Fibroblast of lung (primary cell): ENCODE measurements at regions not wholly inside any gene's neighbourhood (a gene's known extent, or its start where the extent isn't known, plus 50 kb on each side); places are given as distances from the start of the nearest gene placed in this dataset.

ENCODE experiments used
- DNase-seq, 2 donors: peaks; one replicate each; pipeline versions ENCODE4 v3.0.0 to v3.0.0-alpha.2; 2010; ENCODE audit warnings: low read depth in 2 of 2
- H2AFZ ChIP-seq: 2 replicates; pipeline ENCODE4 v1.5.1; 2012; ENCODE audit warnings: low read length, control low read depth, inconsistent platforms
- H3K27ac ChIP-seq: 2 replicates; pipeline ENCODE4 v1.5.1; 2011; ENCODE audit warnings: low read length, control low read depth; ENCODE audit not compliant: insufficient read depth
- H3K27me3 ChIP-seq: 2 replicates; pipeline ENCODE4 v1.5.1; 2011; ENCODE audit warnings: mild to moderate bottlenecking, low read length; ENCODE audit not compliant: control insufficient read depth, insufficient read depth
- H3K36me3 ChIP-seq: 2 replicates; pipeline ENCODE4 v1.5.1; 2011; ENCODE audit warnings: low read length; ENCODE audit not compliant: control insufficient read depth, insufficient read depth
- H3K4me1 ChIP-seq: 2 replicates; pipeline ENCODE4 v1.5.1; 2011; ENCODE audit warnings: low read length; ENCODE audit not compliant: control insufficient read depth, insufficient read depth; ENCODE audit errors: extremely low read depth
- H3K4me2 ChIP-seq: 2 replicates; pipeline ENCODE4 v1.5.1; 2011; ENCODE audit warnings: low read length, control low read depth; ENCODE audit not compliant: insufficient read depth; ENCODE audit errors: extremely low read depth
- H3K4me3 ChIP-seq, 4 experiments: fragments of 200-600 bp in 1 of 4; sonication (generic) in 1 of 4; replicated peaks in 1 of 4; 2 replicates each; pipeline ENCODE4 v1.5.1; 2011 to 2016; ENCODE audit warnings: low read length in 4 of 4, low read depth in 3 of 4, mild to moderate bottlenecking in 3 of 4, control low read depth in 2 of 4, inconsistent platforms in 1 of 4, mixed read lengths in 1 of 4; ENCODE audit not compliant: insufficient read depth in 1 of 4; ENCODE audit errors: control extremely low read depth in 1 of 4
- H3K79me2 ChIP-seq: 2 replicates; pipeline ENCODE4 v1.5.1; 2012; ENCODE audit warnings: mild to moderate bottlenecking, low read length, inconsistent platforms; ENCODE audit not compliant: control insufficient read depth, insufficient read depth
- H3K9ac ChIP-seq: 2 replicates; pipeline ENCODE4 v1.5.1; 2011; ENCODE audit warnings: mild to moderate bottlenecking, low read length, control low read depth; ENCODE audit not compliant: insufficient read depth
- H3K9me3 ChIP-seq: 2 replicates; pipeline ENCODE4 v1.5.1; 2012; ENCODE audit warnings: low read depth, low read length; ENCODE audit not compliant: control insufficient read depth, insufficient read depth
- H4K20me1 ChIP-seq: 2 replicates; pipeline ENCODE4 v1.5.1; 2011; ENCODE audit warnings: low read length; ENCODE audit not compliant: control insufficient read depth, insufficient read depth; ENCODE audit errors: extremely low read depth
- EZH2 ChIP-seq: IDR thresholded peaks from 2 replicates; pipeline ENCODE4 v1.5.1; 2012; ENCODE audit warnings: low read length, control low read depth, mild to moderate bottlenecking; ENCODE audit errors: missing control alignments
- TF ChIP-seq, protein P1 (sequence below), 2 donors: IDR thresholded peaks in 1 of 2; conservative IDR thresholded peaks in 1 of 2; 1 replicate in 1 of 2; 2 replicates in 1 of 2; pipeline ENCODE4 v1.5.1; 2011 to 2012; ENCODE audit warnings: low read length in 2 of 2, control low read depth in 1 of 2, inconsistent platforms in 1 of 2, low read depth in 1 of 2, mild to moderate bottlenecking in 1 of 2

DNA sequence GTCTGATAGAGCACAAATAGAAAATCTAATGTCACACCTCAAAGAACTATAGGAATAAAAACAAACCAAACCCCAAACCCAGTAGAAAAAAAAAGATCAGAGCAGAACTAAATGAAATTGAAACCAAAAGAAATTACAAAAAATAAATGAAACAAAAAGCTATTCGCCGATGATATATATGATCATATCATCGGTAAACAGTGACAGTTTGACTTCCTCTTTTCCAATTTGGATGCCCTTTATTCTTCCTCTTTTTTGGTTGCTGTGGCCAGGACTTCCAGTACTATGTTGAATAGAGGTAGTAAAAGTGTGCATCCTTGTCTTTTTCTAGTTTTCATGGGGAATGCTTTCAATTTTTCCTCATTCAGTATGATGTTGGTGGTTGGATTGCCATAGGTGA is 215.3 kb upstream of the AR start:
- H3K79me2 ChIP-seq, result no peaks in the 10 kb centered on the region
- no peak overlapping the region for H3K9ac ChIP-seq
- no peak overlapping the region for H3K4me2 ChIP-seq
- H4K20me1 ChIP-seq, result no peaks in the 10 kb centered on the region
- no peaks in the 10 kb centered on the region for H3K27me3 ChIP-seq
- no peak for DNase-seq
- no peaks in the 10 kb centered on the region for H3K4me1 ChIP-seq
- no peaks in the 10 kb centered on the region for H3K9me3 ChIP-seq
- no peak overlapping the region for H2AFZ ChIP-seq
- H3K4me3 ChIP-seq, result no peak overlapping the region
- H3K27ac ChIP-seq, result no peak overlapping the region
- TF ChIP-seq, protein P1, sequence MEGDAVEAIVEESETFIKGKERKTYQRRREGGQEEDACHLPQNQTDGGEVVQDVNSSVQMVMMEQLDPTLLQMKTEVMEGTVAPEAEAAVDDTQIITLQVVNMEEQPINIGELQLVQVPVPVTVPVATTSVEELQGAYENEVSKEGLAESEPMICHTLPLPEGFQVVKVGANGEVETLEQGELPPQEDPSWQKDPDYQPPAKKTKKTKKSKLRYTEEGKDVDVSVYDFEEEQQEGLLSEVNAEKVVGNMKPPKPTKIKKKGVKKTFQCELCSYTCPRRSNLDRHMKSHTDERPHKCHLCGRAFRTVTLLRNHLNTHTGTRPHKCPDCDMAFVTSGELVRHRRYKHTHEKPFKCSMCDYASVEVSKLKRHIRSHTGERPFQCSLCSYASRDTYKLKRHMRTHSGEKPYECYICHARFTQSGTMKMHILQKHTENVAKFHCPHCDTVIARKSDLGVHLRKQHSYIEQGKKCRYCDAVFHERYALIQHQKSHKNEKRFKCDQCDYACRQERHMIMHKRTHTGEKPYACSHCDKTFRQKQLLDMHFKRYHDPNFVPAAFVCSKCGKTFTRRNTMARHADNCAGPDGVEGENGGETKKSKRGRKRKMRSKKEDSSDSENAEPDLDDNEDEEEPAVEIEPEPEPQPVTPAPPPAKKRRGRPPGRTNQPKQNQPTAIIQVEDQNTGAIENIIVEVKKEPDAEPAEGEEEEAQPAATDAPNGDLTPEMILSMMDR (conservative IDR thresholded peaks at IDR 0.05 in 1 of 2, IDR thresholded peaks at IDR 0.05 in 1 of 2; ENCODE audit: low read depth in 1 of 2, low read length in 2 of 2), result no peak
- no peaks in the 10 kb centered on the region for H3K36me3 ChIP-seq

DNA sequence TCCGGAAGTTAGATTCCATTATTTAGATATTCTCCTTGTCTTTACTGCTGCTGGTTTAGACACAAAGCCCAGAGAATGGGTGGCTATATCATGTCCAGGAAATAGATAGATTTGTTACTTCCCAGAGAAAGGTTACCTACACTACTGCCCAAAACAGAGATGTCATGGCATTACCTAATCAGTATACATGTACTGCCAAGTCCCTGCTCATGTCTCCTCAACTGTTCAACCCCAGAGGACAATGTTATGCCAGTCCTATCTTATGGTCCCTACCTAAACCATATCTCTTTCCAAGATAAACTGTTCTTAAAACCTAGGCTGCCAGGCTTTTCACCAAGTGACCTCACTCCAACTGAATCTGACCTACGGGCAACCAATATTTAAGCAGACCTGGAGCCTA is 209.5 kb upstream of the AR start:
- H3K4me1 ChIP-seq, result no peaks in the 10 kb centered on the region
- no peaks in the 10 kb centered on the region for H3K27me3 ChIP-seq
- H3K79me2 ChIP-seq, result no peaks in the 10 kb centered on the region
- no peak for DNase-seq
- H3K27ac ChIP-seq, result no peak overlapping the region
- TF ChIP-seq, protein P1 (conservative IDR thresholded peaks at IDR 0.05 in 1 of 2, IDR thresholded peaks at IDR 0.05 in 1 of 2; ENCODE audit: low read depth in 1 of 2, low read length in 2 of 2), result no peak
- no peak for TF ChIP-seq EZH2
- H3K36me3 ChIP-seq, result no peaks in the 10 kb centered on the region
- no peak overlapping the region for H3K4me3 ChIP-seq
- H3K9ac ChIP-seq, result no peak overlapping the region
- no peaks in the 10 kb centered on the region for H3K9me3 ChIP-seq
- no peak overlapping the region for H3K4me2 ChIP-seq
- H2AFZ ChIP-seq, result no peak overlapping the region
- no peaks in the 10 kb centered on the region for H4K20me1 ChIP-seq

DNA sequence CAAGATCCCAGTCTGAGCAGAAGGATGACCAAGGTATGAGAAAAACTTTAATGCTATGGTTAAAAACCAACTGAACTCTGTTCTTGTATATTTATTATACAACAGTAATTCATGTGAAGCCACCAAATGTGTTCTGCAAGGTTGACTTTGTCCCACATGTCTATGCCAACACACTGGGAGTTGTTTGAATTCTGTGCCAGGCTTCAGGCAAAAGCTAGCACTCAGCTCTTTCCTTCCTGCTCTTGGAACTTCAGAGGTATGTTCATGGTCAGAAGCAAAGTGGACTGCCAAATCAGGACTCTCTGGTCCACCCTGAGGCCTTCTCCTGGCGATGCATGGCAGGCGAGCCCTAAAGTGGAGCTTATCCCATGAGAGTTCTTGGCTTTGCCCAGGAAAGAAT is 205.6 kb upstream of the AR start:
- no peaks in the 10 kb centered on the region for H3K9me3 ChIP-seq
- no peak overlapping the region for H3K27ac ChIP-seq
- H2AFZ ChIP-seq, result no peak overlapping the region
- no peak for DNase-seq
- no peaks in the 10 kb centered on the region for H3K4me1 ChIP-seq
- H3K9ac ChIP-seq, result no peak overlapping the region
- no peaks in the 10 kb centered on the region for H3K27me3 ChIP-seq
- TF ChIP-seq, protein P1 (conservative IDR thresholded peaks at IDR 0.05 in 1 of 2, IDR thresholded peaks at IDR 0.05 in 1 of 2; ENCODE audit: low read depth in 1 of 2, low read length in 2 of 2), result no peak
- TF ChIP-seq EZH2, result no peak
- H3K36me3 ChIP-seq, result no peaks in the 10 kb centered on the region
- H3K4me3 ChIP-seq, result no peak overlapping the region
- H3K79me2 ChIP-seq, result no peaks in the 10 kb centered on the region
- H4K20me1 ChIP-seq, result no peaks in the 10 kb centered on the region
- no peak overlapping the region for H3K4me2 ChIP-seq
